GM04504 (cell line): ENCODE measurements at regions not wholly inside any gene's neighbourhood (a gene's known extent, or its start where the extent isn't known, plus 50 kb on each side); places are given as distances from the start of the nearest gene placed in this dataset.

Experiments
- DNase-seq: peaks from one replicate; pipeline ENCODE4 v3.0.0-alpha.2; 2012; ENCODE audit warnings: low read depth

GRCh38 chr2:121860033-121860757 lies 104.7 kb downstream of the TSN start:
- DNase-seq: peak; percentile 83

DNA sequence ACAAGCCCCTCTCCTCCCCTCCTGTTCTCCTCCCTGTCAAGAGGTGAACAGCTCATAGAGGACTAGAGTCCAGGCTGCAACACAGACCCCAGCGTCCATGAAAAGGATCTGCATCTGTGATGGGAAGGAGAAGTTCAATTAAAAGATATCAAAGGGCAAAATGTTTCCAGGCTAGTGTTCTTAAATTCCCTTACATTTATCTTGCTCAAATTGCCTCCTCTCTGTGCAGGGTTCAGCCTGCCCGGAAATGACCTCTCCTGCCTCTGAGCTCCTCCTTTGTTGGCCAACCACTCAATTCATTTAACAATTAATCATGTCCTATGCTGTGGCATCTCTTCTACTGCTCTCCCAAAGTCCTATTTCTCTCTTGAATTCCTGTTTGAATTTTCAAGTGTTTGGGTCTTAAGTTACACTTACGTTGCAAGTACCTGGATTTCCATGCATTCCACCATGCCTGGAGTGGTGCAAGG lies 105.3 kb downstream of the TSN start:
- DNase-seq: no peak

GRCh38 chr2:121862286-121862685 lies 106.8 kb downstream of the TSN start:
- DNase-seq: no peak

- DNase-seq: no peak
Observed at GRCh38 chr2:121865914-121866313, 110.5 kb downstream of the TSN start.

- DNase-seq: no peak
Observed at GRCh38 chr2:121866789-121867188, 111.3 kb downstream of the TSN start.

DNA sequence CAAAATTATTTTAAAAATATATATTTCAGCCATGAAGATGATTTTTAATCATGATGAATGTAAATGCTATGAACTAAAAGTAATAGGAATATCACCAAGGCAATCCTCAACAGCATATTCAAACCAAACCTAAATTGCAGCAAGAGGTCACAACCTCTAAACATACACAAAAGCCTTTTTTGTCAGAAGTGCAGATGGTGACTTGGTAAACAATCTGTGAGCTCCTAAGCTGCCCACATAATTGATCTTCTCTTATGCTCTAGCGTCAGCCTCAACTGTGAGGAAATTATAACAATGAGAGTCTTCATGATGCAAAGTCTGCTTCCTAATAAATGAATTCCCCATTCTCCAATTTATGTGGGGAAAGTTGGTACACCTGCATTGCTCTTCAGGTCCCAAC lies 113.2 kb downstream of the TSN start:
- DNase-seq: no peak

DNA sequence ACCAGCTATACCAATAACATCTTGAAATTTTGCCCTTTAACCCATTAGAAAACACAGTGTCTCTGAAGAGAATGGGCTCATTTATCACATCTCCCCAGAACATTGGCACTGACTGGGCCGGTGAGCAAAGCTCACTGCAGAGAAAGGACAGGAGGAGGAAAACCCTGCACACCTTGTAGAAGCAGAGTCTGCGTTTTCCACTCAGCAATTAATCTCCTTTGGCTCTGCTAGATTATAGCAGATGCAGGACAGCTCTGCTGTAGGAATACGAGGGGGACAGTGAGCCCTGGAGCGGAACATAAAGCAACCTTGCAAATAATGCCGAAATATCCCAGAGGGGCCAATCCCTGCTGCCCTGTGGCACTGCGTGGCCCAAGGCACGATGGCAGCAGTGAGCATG lies 113.9 kb downstream of the TSN start:
- DNase-seq: no peak

DNA sequence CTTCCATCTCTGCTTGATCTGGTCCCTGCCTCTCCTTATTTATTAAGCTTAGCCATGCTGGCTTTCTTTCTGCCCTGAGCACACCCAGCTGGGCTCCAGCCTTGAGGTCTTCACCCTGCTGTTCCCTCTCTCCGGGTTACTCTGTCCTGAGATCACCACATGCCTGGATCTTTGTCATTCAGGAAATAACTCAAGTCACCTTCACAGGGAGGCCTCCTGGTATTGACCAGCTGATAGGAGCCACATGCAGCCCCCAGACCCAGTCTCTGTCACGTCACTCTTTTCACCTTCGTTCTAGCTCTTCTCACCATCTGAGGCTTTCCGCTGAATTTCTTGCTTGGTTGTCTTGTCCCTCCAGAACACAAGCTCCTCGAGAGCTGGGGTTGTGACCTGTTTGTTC lies 114.4 kb downstream of the TSN start:
- no peak for DNase-seq

DNA sequence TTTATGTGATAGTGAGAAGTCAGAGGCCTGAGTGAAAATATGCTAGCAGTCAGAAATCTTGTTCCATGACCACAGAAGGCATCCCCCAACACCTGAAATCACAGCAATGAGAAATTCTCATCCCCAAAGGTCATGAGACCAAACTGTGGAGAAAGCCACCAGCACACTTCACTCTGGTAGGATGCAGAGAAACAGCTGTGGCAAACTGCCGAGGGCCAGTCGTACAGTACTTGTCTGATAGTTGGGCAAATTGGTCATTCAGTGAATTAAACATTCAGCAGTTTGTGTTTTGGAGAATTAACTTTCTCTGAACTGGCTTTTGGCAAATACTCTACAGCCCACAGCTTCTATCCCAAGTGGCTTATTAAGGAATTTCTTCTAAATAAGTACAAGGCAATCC lies 117.2 kb downstream of the TSN start:
- DNase-seq: no peak

GRCh38 chr2:121873864-121874263 lies 118.4 kb downstream of the TSN start:
- DNase-seq: no peak

- no peak for DNase-seq
Observed at GRCh38 chr2:121875585-121876185, 120.2 kb downstream of the TSN start.

DNA sequence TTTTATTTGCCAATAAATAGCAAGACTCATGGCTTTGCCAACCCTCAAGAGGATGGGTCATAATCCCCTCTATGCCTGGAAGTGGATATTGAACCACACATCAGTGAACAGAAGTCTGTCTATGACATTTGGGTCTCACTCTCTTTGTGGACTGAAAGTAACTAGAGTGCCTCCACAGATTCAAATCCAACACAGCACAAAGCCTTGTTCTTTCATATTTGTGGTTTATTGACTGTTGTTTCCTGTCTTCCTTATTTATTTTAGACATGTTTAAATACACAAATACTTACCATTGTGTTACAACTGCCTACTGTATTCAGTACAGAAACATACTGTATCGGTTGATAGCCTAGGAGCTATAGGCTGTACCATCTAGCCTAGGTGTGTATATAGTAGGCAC lies 121.9 kb downstream of the TSN start:
- DNase-seq: no peak

DNA sequence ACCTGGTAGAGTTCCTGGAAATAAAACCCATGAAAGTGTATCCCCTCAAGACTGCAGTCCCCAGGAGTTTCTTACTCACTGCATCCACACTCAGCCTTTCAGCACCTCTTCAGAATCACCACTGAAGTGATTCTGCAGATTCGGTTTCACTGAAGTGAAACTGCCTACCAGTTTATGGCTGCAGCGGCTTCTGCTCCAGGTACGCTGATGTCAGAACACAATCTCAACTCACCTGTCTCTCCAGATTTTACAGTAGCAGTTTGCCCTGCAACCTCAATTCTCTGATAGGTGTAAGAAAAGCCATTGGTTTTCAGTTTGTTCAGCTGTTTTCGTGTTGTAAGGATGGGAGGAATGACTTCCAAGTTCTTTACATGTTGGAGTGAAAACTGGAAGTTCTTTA lies 124.8 kb downstream of the TSN start:
- DNase-seq: no peak

DNA sequence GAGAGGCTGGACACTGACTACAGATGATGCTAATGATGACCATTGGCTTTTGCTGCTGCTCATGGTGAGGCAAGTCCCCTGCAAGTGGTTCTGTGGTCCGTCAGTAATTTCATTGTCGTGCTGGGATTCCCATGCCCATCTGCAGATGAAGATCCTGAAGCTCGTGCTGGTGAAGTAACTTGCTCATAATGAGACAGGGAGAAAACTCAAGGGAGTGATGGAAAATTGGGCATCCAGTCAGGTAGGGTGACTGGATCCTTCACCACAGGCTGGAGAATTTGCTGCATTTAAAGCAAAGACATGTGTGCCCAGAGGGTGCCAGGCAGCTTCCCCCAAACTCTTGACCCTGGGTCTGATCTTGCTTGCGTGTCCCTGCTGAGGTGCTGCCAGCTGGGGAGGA lies 125.6 kb downstream of the TSN start:
- no peak for DNase-seq

GRCh38 chr2:121881950-121882349 lies 126.5 kb downstream of the TSN start:
- no peak for DNase-seq

DNA sequence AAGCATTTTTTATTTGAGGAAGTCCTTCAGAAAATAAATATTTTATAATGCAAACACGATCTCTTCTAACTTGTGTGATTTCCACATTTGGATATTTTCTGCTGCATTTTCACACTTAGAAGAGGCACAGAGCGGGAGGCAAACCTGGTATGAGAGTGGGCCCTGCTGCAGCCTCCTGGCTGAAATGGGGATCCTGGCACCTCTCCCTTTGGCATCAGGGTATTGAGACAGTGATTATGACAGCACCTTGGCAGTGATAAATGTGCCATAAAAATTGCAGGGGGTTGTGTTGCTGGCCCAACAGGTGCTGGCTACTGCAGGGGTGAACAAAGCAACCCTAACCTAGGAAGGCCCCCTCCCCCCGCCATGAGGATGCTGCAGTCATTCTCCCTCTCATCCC lies 128.6 kb downstream of the TSN start:
- DNase-seq: no peak

DNA sequence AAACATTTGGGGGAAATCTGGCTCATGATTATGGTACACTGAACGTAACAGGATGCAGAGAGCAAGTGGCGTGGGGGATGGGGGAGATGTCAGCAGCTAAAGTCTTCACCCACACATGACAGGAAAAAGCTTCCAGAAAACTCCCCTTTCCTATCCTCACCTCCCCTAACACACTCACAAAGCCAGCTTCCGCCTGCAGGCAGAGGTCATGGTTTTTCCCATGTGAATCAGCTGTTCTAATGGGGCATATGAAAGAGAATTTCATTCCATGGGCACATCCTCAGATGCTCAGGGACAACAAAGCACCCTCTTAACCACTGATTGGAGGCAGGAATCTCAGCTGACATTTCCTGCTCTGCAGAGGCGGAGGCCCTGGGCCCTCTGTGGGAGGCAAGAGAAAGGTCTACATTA lies 129.1 kb downstream of the TSN start:
- DNase-seq: no peak

- DNase-seq: no peak
Observed at GRCh38 chr2:121886059-121886458, 130.6 kb downstream of the TSN start.

GRCh38 chr2:121887513-121888188 lies 132.2 kb downstream of the TSN start:
- no peak for DNase-seq

DNA sequence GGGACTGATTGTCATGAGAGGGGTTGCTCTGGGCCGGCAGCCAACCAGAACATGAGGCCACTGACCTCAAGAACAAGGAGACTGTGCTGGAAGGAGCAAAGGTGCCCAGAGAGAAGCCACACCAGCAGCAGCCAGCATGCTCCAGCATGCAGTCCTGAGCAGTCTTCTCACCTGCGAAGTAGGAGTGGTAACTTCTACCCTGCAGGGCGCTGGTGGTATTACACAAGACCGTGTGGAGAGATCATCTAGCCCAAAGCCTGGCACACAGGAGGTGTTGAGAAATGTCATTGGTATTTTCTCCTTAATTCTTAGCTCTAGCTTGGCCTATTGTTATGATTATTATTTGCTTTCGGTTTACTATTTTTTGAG lies 132.7 kb downstream of the TSN start:
- DNase-seq: no peak

DNA sequence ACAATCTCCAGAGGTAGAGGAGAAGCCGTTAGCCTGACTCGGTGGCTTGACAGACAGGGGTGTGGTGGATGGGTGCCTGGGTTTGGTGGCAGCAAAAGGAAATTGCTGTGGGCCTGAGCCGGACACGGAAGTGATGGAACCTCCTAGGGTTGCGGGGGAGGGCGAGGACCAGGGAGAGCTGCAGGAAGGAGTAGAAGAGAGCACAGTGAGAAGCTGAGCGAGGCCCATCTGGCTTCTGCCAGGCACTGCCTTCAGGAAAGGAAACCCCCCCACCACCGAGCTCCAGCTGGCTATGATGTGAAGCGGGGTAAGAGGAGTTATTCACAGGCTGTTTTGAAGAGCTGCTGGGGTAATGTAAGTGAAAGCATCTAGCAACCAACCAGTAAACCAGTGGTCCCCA lies 134.6 kb downstream of the TSN start:
- DNase-seq: no peak

DNA sequence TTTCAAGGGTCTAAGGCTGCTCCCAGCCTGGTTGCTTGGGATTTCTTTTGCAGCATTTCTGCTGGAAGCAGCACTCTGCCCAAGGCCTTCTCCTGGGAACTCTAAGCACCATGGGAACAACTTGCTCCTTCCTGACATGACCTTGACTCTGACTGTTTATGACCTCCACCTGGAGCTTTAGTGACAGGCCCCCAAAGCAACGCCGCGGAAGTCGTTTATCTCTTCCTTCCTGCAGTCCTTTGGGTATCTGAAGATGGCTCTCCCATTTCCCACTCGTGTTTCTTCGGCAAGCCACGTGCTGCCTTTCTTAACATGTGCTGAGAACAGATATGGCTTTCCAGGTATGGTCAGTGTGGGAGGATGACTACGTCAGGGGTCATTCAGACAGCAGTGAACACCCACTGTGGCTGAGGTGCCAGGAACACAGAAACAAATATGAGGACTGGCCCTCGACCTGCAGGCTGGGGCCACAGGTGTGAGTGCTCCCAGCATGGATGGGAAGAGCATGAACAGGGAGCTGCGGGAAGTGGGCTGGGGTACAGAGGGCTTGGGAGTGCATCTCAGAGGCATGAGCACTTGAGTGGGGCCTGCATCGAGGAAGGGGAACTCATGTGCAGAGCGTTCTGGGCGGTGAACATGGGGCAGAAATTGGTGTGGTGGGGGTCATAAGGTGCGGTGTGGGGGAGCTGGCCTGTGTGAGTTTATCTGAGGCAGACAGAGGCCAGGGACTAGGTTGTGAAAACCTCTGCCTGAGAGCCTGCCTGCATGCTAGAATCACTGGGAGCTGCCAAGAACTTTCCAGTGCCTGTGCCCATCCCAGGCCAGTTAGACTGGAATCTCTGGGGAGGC lies 140.5 kb downstream of the TSN start:
- no peak for DNase-seq
